Chondrocyte (in vitro differentiated cells): ENCODE measurements at regions not wholly inside any gene's neighbourhood (a gene's known extent, or its start where the extent isn't known, plus 50 kb on each side); places are given as distances from the start of the nearest gene placed in this dataset.

Source experiments
- DNase-seq: peaks from one replicate; pipeline ENCODE4 v3.0.0; 2021; ENCODE audit warnings: mixed read lengths, low spot score
- H3K27ac Mint-ChIP-seq: one replicate; pipeline ENCODE4 v1.8.0; 2021; ENCODE audit warnings: mild to moderate bottlenecking, moderate library complexity, mixed read lengths; ENCODE audit not compliant: unreplicated experiment
- H3K27me3 Mint-ChIP-seq: 2 replicates; pipeline ENCODE4 v1.8.0; 2021; ENCODE audit warnings: low read depth, mixed read lengths
- H3K36me3 Mint-ChIP-seq: 2 replicates; pipeline ENCODE4 v1.8.0; 2021; ENCODE audit warnings: low read depth, mixed read lengths
- H3K4me1 Mint-ChIP-seq: 2 replicates; pipeline ENCODE4 v1.8.0; 2021; ENCODE audit warnings: low read depth, mild to moderate bottlenecking, mixed read lengths
- H3K4me3 Mint-ChIP-seq: one replicate; pipeline ENCODE4 v1.8.0; 2021; ENCODE audit warnings: mild to moderate bottlenecking, moderate library complexity, mixed read lengths; ENCODE audit not compliant: unreplicated experiment
- H3K9me3 Mint-ChIP-seq: 2 replicates; pipeline ENCODE4 v1.8.0; 2021; ENCODE audit warnings: low read depth, mixed read lengths
- TF ChIP-seq, protein P1 (sequence below): fragments of 200-600 bp; sonication (generic); IDR thresholded peaks from 2 replicates; pipeline ENCODE4 v1.5.0; 2021; ENCODE audit warnings: antibody characterized with exemption, mild to moderate bottlenecking, moderate library complexity

GRCh38 chr3:41045491-41045890, 153.8 kb upstream of the CTNNB1 start:
- Mint-ChIP-seq H3K9me3 (peaks cover 27% of the 10 kb centered on the region), H3K27ac (no peak overlapping the region), H3K4me1 (no peaks in the 10 kb centered on the region), H3K4me3 (no peak overlapping the region), H3K36me3 (peaks cover 13% of the 10 kb centered on the region), H3K27me3 (peaks cover 2% of the 10 kb centered on the region)
- TF ChIP-seq, protein P1, sequence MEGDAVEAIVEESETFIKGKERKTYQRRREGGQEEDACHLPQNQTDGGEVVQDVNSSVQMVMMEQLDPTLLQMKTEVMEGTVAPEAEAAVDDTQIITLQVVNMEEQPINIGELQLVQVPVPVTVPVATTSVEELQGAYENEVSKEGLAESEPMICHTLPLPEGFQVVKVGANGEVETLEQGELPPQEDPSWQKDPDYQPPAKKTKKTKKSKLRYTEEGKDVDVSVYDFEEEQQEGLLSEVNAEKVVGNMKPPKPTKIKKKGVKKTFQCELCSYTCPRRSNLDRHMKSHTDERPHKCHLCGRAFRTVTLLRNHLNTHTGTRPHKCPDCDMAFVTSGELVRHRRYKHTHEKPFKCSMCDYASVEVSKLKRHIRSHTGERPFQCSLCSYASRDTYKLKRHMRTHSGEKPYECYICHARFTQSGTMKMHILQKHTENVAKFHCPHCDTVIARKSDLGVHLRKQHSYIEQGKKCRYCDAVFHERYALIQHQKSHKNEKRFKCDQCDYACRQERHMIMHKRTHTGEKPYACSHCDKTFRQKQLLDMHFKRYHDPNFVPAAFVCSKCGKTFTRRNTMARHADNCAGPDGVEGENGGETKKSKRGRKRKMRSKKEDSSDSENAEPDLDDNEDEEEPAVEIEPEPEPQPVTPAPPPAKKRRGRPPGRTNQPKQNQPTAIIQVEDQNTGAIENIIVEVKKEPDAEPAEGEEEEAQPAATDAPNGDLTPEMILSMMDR: no peak
- DNase-seq: no peak

DNA sequence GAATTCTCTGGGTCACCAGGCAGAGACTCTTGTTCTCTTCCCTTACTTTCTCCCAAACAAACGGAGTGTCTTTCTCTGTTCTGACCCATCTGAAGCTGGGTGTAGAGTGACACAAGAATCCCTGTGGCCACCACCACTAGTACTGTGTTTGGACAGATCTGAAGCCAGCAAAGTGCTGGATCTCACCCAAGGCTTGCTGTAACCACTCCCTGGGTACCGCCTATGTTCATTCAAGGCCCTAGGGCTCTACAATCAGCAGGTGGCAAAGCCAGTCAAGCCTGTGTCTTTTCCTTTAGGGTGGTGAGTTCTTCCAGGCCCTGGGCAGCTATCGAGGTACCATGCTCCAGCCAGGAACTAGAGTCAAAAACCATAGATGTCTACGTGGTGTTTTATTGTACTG, 149.2 kb upstream of the CTNNB1 start:
- no peak for DNase-seq
- TF ChIP-seq, protein P1: no peak
- Mint-ChIP-seq H3K27ac (no peak overlapping the region), H3K4me3 (no peak overlapping the region), H3K27me3 (no peaks in the 10 kb centered on the region), H3K36me3 (peaks cover 13% of the 10 kb centered on the region), H3K9me3 (peaks cover 27% of the 10 kb centered on the region), H3K4me1 (no peaks in the 10 kb centered on the region)

GRCh38 chr3:41053220-41053619, 146.1 kb upstream of the CTNNB1 start:
- H3K27ac Mint-ChIP-seq: no peak overlapping the region
- TF ChIP-seq, protein P1: no peak
- no peaks in the 10 kb centered on the region for H3K27me3 Mint-ChIP-seq
- no peak for DNase-seq
- no peaks in the 10 kb centered on the region for H3K4me1 Mint-ChIP-seq
- H3K36me3 Mint-ChIP-seq: peaks cover 3% of the 10 kb centered on the region
- H3K9me3 Mint-ChIP-seq: peaks cover 8% of the 10 kb centered on the region
- H3K4me3 Mint-ChIP-seq: no peak overlapping the region

- H3K4me1 Mint-ChIP-seq: no peaks in the 10 kb centered on the region
- peaks cover 4% of the 10 kb centered on the region for H3K27me3 Mint-ChIP-seq
- H3K9me3 Mint-ChIP-seq: no peaks in the 10 kb centered on the region
- H3K4me3 Mint-ChIP-seq: no peak overlapping the region
- no peaks in the 10 kb centered on the region for H3K36me3 Mint-ChIP-seq
- no peak overlapping the region for H3K27ac Mint-ChIP-seq
- TF ChIP-seq, protein P1: no peak
- no peak for DNase-seq
Measured at GRCh38 chr3:41060106-41060505, 139.2 kb upstream of the CTNNB1 start.

DNA sequence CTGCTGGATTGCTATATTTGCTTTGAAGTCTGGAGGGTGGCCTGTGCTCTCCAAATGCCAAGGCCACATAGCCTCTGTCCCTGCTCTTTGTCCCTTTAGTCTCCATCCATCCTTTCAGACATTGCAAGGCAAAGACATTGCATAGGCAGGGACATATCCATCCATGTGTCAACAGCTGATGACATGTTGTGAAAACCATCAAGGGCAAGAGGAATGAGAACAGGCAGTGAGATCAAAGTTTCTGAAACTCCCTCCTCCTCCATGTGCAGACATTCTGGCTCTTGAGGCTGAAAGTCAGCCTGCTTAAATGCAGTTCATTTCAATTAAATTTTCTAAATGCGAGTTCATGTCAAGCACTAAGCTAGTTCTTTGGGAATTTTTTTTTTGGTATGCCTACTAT, 135.2 kb upstream of the CTNNB1 start:
- Mint-ChIP-seq H3K4me1 (no peaks in the 10 kb centered on the region), H3K36me3 (no peaks in the 10 kb centered on the region), H3K27me3 (peaks cover 4% of the 10 kb centered on the region), H3K4me3 (no peak overlapping the region), H3K27ac (no peak overlapping the region), H3K9me3 (peaks cover 3% of the 10 kb centered on the region)
- TF ChIP-seq, protein P1: no peak
- DNase-seq: no peak
